Right lobe of liver (tissue), 4 donors: ENCODE measurements at regions not wholly inside any gene's neighbourhood (a gene's known extent, or its start where the extent isn't known, plus 50 kb on each side); places are given as distances from the start of the nearest gene placed in this dataset.

Experiments
- CTCF ChIP-seq, 4 donors: fragments of 200-600 bp in 3 of 4; fragments of 450-650 bp in 1 of 4; IDR thresholded peaks; one replicate each; pipeline versions ENCODE4 v1.5.1 to v1.8.0; 2016 to 2022; ENCODE audit warnings: antibody characterized with exemption in 4 of 4, mild to moderate bottlenecking in 2 of 4
- POLR2A ChIP-seq: fragments of 450-650 bp; IDR thresholded peaks from one replicate; pipeline ENCODE4 v1.6.1; 2017; ENCODE audit warnings: antibody characterized with exemption, mild to moderate bottlenecking
- donor health status: DM: no; HTN: no; CAD: no.
- donor health status: DM: no; HTN: no; CAD: no.
- donor health status: DM: no; HTN: yes; CAD: no.

- TF ChIP-seq CTCF (IDR thresholded peaks at IDR 0.05) = no peak
- no peak for TF ChIP-seq POLR2A
Observed at GRCh38 chr6:169862043-169862891, 110.8 kb downstream of the ERMARD start.
